ENCODE measurements at regions not wholly inside any gene's neighbourhood (a gene's known extent, or its start where the extent isn't known, plus 50 kb on each side); places are given as distances from the start of the nearest gene placed in this dataset.

GRCh38 chr1:233520261-233521191, 93.4 kb upstream of the KCNK1 start:
- no peak for DNase-seq

- DNase-seq: no peak
Observed at GRCh38 chr1:233523047-233523446, 90.9 kb upstream of the KCNK1 start.

GRCh38 chr1:233527818-233528217, 86.1 kb upstream of the KCNK1 start:
- DNase-seq: no peak

GRCh38 chr1:233530665-233531386, 83.1 kb upstream of the KCNK1 start:
- no peak for DNase-seq

DNA sequence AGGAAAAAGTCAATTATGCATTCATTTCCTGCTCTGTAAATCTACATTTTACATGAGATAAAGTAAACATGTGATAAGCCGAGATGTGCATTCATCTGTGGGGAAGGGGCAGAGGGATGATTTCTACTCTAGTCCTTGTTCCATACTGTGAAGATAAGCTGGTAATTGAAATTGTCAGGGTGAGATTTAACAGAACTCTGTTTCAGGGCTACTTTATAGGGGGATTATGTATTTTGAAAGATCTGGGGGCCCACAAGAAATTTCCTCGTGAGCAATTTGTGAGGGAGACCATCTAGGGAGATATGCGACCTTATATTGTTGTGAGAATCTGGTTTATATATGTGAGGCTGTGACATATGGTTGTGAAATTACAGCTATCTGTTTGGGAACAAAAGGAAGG, 73.1 kb upstream of the KCNK1 start:
- no peak for DNase-seq

DNA sequence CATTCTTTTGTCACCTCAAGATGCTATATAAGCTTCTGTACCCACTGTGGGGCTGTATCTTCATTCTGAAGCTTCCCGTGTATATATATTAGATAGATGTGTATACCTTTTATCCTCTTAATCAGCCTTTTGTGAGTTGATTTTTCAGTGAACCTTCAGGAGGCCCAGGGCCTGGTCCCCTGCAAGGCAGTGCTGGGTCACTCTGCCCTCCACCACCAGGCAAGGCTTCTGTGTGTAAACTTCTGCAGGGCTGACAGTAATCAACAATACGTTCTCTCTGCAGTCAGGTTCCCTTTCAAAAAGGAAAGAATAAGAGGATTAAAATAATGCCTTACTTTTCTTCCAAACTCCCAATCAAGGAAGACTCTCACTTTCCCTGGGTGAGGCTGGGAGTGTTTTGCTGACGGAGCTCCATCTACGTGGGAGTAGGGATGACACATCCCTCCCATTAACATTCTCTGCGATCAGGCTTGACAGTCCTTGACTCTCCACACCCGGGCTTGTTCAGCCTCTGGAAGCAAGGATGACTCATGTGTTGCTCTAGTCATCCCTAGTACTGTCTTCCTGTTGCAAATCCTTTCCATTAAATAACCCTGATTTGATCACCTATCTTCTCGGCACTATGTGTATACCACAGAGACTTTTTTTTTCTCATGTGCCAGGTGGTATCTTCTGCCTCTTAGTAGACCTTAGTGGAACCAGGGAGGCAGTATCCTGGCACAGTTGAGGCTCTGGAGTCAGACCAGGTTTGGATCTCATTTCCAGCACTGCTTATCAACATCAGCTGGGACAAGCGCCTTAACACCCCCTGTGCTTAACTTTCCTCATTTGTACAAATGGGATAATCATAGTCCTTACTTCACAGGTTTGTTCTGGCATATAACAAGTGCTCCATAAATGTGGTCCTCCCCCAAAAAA, 70.3 kb upstream of the KCNK1 start:
- peak; percentile 12 for DNase-seq

- no peak for DNase-seq
Observed at GRCh38 chr1:233544304-233544703, 69.6 kb upstream of the KCNK1 start.

DNA sequence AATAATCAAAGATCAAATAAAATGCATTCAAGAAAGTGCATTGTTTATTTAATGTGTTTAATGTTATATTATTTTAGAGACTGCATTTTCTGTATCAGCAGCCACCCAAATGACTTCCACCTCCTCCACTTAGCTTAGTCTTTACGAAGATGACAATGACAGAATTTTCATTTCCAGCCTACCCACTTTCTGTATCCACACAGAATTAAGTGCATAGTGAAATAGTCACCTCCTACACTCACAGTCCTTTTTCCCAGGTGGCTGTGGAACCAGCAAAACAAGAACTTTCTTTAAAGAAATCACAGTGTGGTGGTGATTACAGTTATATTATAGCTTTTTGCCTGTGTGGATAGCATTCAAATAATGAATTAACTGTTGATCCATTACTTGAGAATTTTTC, 66.2 kb upstream of the KCNK1 start:
- DNase-seq: no peak

DNA sequence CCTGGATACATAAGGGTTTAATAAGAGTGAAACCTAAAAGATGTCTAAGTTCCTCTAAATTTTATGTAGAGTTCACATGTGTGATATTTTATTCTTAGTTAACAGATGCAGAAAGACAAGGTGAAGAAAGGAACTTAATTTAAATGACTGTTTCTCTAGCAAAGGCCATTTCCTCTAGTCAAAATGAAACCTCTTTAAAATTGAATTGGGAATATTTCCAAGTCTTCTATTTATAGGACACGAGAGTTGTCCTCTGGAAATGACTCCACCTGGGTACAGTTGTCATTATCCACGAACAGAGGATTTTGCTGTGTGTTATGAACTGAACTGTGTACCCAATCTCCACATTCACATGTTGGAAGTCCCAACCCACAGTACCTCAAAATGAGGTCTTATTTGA, 64.5 kb upstream of the KCNK1 start:
- no peak for DNase-seq

GRCh38 chr1:233549917-233550316, 64.0 kb upstream of the KCNK1 start:
- no peak for DNase-seq

DNA sequence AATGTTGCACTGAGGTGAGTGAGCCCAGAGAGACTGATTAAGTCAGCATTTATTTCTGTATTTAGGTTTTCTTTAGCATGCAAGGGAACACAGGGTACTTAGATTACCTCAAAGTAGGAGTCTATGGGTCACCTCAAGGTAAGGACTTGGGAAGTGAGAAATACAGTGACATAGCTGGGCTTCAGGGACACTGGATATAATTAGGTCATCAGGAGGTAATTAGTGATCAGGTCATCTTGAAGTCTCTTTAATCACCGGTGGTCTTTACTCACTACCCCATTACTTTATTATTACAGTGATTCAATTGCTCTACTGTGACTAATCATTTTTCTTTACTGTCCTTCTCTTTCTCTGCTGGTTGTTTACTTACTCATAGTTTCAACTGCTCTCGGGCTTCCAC, 59.9 kb upstream of the KCNK1 start:
- no peak for DNase-seq

DNA sequence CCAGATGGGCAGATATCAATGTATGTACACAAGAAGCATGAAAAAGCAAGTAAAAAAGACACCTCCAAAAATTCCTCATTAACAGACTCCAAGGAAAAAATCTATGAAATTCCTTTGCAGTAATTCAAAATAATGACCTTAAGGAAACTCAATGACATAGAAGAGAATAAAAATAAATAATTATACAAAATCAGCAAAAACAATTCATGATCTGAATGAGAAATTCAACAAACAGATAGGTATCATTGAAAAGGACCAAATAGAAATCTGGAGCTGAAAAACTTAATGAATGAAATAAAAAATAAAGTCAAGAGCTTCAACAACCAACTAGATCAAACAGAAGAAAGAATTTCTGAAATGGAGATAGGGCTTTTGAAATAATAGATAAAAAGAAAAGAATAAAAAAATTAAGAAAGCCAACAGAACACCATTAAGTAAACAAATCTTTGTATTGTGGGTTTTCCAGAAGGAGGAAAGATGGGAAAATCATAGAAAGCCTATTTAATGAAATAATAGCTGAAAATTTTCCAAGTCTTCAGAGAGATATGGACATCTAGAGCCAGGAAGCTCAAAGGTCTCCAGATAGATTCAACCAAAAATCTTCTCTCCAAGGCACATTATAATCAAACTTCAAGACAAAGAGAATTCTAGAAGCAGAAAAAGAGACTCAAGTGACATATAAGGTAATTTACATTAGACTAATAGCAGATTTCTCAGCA, 52.0 kb upstream of the KCNK1 start:
- peak; percentile 11 for DNase-seq

All from OCI-M1 (cell line).